ENCODE measurements at regions not wholly inside any gene's neighbourhood (a gene's known extent, or its start where the extent isn't known, plus 50 kb on each side); places are given as distances from the start of the nearest gene placed in this dataset.

DNA sequence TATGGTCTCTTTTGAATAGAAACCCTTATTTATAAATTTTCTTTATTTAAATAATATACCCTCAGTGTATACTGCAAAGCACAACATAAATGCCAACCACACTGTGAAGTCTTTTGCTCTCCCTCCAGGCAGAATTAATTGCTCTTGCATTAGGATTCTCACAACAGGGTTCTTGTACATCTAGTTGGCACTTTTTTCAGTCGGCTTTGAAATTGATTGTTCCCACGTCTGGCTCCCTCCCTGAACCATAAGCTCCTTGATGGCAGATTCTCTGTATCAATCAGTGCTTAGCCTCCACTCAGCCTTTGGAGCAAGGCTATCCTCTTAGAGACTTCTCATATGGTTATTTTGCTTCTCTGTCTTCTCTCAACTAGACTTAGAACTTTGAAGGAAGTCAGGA lies 288.0 kb upstream of the POU3F2 start:
- no peaks in the 10 kb centered on the region for H3K27me3 ChIP-seq (replicated peaks in 1 of 4; ENCODE audit: control extremely low read depth in 1 of 4, control insufficient read depth in 3 of 4, insufficient read depth in 4 of 4, low read length in 3 of 4)
- H3K4me1 Mint-ChIP-seq = no peaks in the 10 kb centered on the region
- no peak overlapping the region for H3K9ac ChIP-seq (ENCODE audit: low read length)
- intact Hi-C loops (cut with micrococcal nuclease) = no loop called here
- no peaks in the 10 kb centered on the region for H3K9me3 ChIP-seq (ENCODE audit: control extremely low read depth in 1 of 3, control insufficient read depth in 2 of 3, insufficient read depth in 1 of 3, low read length in 2 of 3)
- no peak for ATAC-seq (ENCODE audit: low read depth)
- H3K4me3 Mint-ChIP-seq = no peak overlapping the region
- no peak overlapping the region for H3K4me2 ChIP-seq (replicated peaks; ENCODE audit: low read depth, low read length, poor library complexity, severe bottlenecking)
- no peaks in the 10 kb centered on the region for H3K9me3 Mint-ChIP-seq (ENCODE audit: insufficient read depth)
- no peaks in the 10 kb centered on the region for H4K20me1 ChIP-seq (ENCODE audit: control insufficient read depth, insufficient read depth, low read length, poor library complexity, severe bottlenecking)
- no peaks in the 10 kb centered on the region for H3K36me3 ChIP-seq (replicated peaks in 1 of 2; ENCODE audit: control extremely low read depth in 1 of 2, control insufficient read depth in 1 of 2, extremely low read depth in 1 of 2, insufficient read depth in 2 of 2, low read length in 1 of 2)
- H3K79me2 ChIP-seq (ENCODE audit: control insufficient read depth, insufficient read depth, low read length) = no peaks in the 10 kb centered on the region
- WGBS (ENCODE audit: insufficient coverage) = 63% methylated on average over 2 of the region's 2 CpGs
- no peak overlapping the region for H3K4me3 ChIP-seq (ENCODE audit: control extremely low read depth in 1 of 5, extremely low read depth in 1 of 5, insufficient read depth in 1 of 5, low read depth in 2 of 5, low read length in 4 of 5)
- no peak overlapping the region for H3K27ac Mint-ChIP-seq
- ChIA-PET CTCF (no interaction called here), POLR2A (no interaction called here)
- no peaks in the 10 kb centered on the region for H3K27me3 Mint-ChIP-seq
- H3K27ac ChIP-seq (ENCODE audit: low read length in 2 of 2) = no peak overlapping the region
- no peak overlapping the region for H2AFZ ChIP-seq (ENCODE audit: insufficient read depth, low read depth, low read length, poor library complexity, severe bottlenecking)
- TF ChIP-seq EZH2 (IDR thresholded peaks at IDR 0.05; ENCODE audit: borderline replicate concordance, insufficient read depth, low read depth, low read length, poor library complexity, severe bottlenecking) = no peak
- TF ChIP-seq, protein P1, sequence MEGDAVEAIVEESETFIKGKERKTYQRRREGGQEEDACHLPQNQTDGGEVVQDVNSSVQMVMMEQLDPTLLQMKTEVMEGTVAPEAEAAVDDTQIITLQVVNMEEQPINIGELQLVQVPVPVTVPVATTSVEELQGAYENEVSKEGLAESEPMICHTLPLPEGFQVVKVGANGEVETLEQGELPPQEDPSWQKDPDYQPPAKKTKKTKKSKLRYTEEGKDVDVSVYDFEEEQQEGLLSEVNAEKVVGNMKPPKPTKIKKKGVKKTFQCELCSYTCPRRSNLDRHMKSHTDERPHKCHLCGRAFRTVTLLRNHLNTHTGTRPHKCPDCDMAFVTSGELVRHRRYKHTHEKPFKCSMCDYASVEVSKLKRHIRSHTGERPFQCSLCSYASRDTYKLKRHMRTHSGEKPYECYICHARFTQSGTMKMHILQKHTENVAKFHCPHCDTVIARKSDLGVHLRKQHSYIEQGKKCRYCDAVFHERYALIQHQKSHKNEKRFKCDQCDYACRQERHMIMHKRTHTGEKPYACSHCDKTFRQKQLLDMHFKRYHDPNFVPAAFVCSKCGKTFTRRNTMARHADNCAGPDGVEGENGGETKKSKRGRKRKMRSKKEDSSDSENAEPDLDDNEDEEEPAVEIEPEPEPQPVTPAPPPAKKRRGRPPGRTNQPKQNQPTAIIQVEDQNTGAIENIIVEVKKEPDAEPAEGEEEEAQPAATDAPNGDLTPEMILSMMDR (IDR thresholded peaks at IDR 0.05) = no peak
- DNase-seq = no peak
- H3K4me1 ChIP-seq (ENCODE audit: control insufficient read depth in 2 of 2, insufficient read depth in 2 of 2, low read length in 2 of 2) = no peaks in the 10 kb centered on the region

DNA sequence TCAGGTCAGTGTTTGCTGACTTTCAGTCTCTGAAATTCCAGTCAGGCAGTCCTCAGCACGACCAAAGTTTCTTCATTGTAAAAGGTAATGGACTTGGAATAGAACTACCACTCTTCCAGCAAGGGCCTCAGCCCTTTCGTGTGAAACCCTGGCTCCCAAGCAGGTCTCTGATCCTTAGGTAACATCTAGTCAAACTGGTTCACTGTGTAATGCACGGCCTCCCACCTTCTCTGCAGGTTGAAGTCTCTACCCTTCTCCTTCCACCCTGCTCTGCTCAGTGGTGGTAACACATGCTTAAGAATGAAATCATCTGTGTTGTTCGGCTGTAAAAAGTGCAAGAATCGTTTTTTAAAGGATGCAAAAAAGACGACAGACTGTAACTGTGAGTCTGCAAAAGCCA lies 287.2 kb upstream of the POU3F2 start:
- no peak for TF ChIP-seq EZH2 (IDR thresholded peaks at IDR 0.05; ENCODE audit: borderline replicate concordance, insufficient read depth, low read depth, low read length, poor library complexity, severe bottlenecking)
- TF ChIP-seq, protein P1 (IDR thresholded peaks at IDR 0.05) = no peak
- CTCF ChIA-PET = no interaction called here
- no peak overlapping the region for H3K4me3 Mint-ChIP-seq

More for the DNA sequence above, 287.2 kb upstream of the POU3F2 start:
- Histone ChIP-seq H2AFZ (ENCODE audit: insufficient read depth, low read depth, low read length, poor library complexity, severe bottlenecking) (no peak overlapping the region), H3K27me3 (replicated peaks in 1 of 4; ENCODE audit: control extremely low read depth in 1 of 4, control insufficient read depth in 3 of 4, insufficient read depth in 4 of 4, low read length in 3 of 4) (peaks cover 0 to 2% (median 0%) of the 10 kb centered on the region in 4 experiments), H3K4me1 (ENCODE audit: control insufficient read depth in 2 of 2, insufficient read depth in 2 of 2, low read length in 2 of 2) (no peaks in the 10 kb centered on the region), H3K4me2 (replicated peaks; ENCODE audit: low read depth, low read length, poor library complexity, severe bottlenecking) (no peak overlapping the region), H3K27ac (ENCODE audit: low read length in 2 of 2) (no peak overlapping the region), H3K9me3 (ENCODE audit: control extremely low read depth in 1 of 3, control insufficient read depth in 2 of 3, insufficient read depth in 1 of 3, low read length in 2 of 3) (no peaks in the 10 kb centered on the region), H3K9ac (ENCODE audit: low read length) (no peak overlapping the region), H3K4me3 (ENCODE audit: control extremely low read depth in 1 of 5, extremely low read depth in 1 of 5, insufficient read depth in 1 of 5, low read depth in 2 of 5, low read length in 4 of 5) (no peak overlapping the region), H3K79me2 (ENCODE audit: control insufficient read depth, insufficient read depth, low read length) (no peaks in the 10 kb centered on the region), H4K20me1 (ENCODE audit: control insufficient read depth, insufficient read depth, low read length, poor library complexity, severe bottlenecking) (no peaks in the 10 kb centered on the region), H3K36me3 (replicated peaks in 1 of 2; ENCODE audit: control extremely low read depth in 1 of 2, control insufficient read depth in 1 of 2, extremely low read depth in 1 of 2, insufficient read depth in 2 of 2, low read length in 1 of 2) (no peaks in the 10 kb centered on the region)
- POLR2A ChIA-PET = no interaction called here
- ATAC-seq (ENCODE audit: low read depth) = no peak
- DNase-seq = no peak
- intact Hi-C loops (cut with micrococcal nuclease) = no loop called here
- no peaks in the 10 kb centered on the region for H3K9me3 Mint-ChIP-seq (ENCODE audit: insufficient read depth)
- no peaks in the 10 kb centered on the region for H3K27me3 Mint-ChIP-seq
- no peak overlapping the region for H3K27ac Mint-ChIP-seq
- H3K4me1 Mint-ChIP-seq = no peaks in the 10 kb centered on the region
- 59% methylated on average over 4 of the region's 6 CpGs for whole genome bisulfite sequencing (ENCODE audit: insufficient coverage)

All from B cell (primary cell).